GM20000 (cell line): ENCODE measurements at regions not wholly inside any gene's neighbourhood (a gene's known extent, or its start where the extent isn't known, plus 50 kb on each side); places are given as distances from the start of the nearest gene placed in this dataset.

Source experiments
- DNase-seq: peaks from one replicate; pipeline ENCODE4 v3.0.0; 2012; ENCODE audit warnings: low spot score
- TF ChIP-seq, protein P1 (sequence below): IDR thresholded peaks from 2 replicates; pipeline ENCODE4 v1.5.1; 2012; ENCODE audit warnings: mild to moderate bottlenecking, control low read depth; ENCODE audit errors: extremely low read depth, missing control alignments

DNA sequence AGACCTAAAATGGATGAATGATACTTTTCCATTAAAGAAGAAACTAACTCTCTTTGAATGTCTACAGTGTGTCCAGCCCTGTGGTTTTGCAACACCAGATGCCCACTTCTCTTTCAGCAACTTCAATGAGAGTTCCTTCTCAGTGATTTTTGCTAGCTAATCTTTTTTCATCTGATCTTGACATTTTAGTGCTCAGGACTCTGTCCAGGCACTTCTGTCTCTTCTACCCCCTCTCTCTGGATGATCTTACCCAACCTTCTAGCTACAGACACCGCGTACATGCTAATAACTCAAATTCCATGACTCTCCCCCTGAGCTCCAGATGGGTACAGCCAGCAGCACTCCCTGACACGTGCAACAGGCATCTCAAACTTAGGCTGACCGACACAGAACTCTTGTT is 161.1 kb upstream of the FOXN3 start:
- TF ChIP-seq, protein P1, sequence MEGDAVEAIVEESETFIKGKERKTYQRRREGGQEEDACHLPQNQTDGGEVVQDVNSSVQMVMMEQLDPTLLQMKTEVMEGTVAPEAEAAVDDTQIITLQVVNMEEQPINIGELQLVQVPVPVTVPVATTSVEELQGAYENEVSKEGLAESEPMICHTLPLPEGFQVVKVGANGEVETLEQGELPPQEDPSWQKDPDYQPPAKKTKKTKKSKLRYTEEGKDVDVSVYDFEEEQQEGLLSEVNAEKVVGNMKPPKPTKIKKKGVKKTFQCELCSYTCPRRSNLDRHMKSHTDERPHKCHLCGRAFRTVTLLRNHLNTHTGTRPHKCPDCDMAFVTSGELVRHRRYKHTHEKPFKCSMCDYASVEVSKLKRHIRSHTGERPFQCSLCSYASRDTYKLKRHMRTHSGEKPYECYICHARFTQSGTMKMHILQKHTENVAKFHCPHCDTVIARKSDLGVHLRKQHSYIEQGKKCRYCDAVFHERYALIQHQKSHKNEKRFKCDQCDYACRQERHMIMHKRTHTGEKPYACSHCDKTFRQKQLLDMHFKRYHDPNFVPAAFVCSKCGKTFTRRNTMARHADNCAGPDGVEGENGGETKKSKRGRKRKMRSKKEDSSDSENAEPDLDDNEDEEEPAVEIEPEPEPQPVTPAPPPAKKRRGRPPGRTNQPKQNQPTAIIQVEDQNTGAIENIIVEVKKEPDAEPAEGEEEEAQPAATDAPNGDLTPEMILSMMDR: no peak
- no peak for DNase-seq

DNA sequence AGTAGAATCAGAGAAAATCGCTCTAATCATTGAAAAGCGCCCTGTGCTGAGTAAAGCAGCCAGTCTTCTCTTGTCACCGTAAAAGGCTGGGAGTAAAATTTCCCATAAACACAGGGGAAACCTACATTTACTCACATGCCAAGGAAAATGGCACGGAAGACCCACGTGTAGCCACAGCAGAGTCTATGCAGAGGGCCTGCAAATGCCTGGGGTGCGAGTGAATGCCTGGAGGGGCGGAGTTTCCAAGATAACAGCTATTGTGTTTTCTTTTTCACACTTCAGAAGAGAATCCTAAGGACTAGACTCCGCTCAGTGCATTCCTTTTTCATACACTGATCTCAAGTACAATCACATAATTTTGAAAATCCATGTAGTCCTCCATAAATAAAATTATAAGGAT is 159.9 kb upstream of the FOXN3 start:
- DNase-seq: no peak
- TF ChIP-seq, protein P1: no peak

DNA sequence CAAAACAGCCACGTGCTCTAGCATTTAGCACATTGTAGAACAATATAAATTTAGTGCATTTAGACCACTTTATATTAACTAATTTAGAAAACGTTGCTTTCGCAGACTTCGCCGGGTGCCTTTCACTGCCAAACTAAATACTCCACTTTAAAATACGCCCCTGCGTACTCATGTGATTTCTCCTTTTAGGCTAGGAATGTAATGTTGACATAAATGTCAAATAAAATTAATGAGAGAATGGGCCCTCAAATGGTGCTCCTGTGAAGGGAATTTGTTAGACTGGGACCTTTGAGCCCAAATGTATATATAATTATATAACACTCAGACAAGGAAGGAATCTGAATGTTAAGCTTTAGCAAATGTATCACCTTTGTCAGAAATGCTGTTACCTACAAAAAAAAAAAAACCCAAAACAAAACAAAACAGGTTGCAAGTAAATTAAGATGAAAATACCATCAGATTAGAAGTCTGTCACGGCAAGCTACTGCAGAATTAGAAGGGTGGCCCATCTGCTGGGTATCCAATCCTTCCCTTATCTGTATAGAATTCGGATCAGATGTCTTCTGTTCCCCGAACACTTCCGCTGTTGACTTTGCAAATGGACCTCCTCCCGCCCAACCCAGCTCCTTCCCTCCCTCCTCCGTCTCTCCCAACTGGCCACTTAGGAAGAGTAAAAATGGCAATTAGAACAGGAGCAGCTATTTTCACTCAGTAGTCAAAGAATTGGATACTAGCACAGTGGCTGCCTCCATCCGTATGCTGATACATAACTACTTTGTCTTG is 159.3 kb upstream of the FOXN3 start:
- DNase-seq: no peak
- TF ChIP-seq, protein P1: no peak

DNA sequence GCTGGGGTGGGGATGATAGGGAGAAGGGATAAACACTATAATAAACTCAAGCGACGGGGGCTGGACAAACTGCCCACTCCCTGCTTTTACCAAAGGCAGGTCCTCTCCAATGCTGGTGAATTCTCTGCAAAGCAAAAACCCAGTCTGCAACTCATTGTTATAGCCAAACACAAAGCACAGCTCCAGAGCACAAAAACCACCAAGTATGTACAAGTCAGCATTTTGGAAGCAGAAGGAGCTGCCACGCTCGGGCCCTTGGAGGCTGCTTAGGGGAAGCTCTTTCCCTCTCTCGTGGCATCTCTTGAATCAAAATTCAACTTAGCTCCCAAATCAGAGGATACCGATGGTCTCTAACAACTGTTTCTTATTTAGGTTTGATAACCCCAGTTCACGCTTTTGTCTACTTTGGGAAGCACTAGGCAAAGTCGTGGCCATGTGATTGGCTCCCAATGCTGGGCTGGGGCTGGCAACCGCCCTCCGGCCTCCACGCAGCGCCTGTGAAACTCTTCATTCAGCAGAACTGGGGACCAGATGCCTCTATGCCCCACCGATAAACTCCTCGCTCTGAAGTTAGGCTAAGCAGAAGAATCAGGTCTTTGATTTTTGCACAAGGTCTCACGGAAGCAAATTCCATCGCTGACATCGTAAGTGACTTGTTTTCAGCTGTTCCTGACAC is 158.5 kb upstream of the FOXN3 start:
- TF ChIP-seq, protein P1: no peak
- no peak for DNase-seq

DNA sequence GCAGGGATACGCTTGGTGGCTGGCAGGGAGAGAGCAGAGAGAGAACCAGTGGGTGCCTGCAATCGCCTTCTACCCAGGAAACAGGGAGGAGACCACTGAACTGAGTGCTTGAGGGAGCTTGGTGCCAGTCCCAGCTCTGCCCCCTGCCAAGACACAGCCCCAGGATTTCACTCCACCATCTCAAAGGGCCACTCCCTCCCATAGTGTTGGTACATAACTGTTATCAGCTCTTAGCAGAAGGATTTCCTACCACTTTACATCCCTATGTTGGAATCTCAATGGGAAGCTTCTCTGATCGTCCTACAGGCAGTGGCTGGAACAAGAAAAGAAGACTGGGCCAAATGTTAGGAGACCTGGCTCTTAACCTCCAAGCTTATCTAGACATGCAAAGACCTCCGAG is 157.4 kb upstream of the FOXN3 start:
- TF ChIP-seq, protein P1: no peak
- no peak for DNase-seq

DNA sequence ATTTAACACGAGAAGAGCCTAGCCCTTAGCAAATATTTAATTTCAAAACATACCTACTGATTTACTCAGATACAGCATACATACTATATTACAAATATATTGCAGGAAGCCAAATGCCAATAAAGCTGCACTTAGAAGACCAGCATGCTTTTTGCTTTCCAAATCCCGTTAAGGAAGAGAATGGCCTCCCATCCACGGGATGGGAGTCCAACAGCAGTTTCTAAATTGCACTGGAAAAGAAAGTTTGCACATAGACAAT is 156.3 kb upstream of the FOXN3 start:
- TF ChIP-seq, protein P1: no peak
- DNase-seq: no peak

DNA sequence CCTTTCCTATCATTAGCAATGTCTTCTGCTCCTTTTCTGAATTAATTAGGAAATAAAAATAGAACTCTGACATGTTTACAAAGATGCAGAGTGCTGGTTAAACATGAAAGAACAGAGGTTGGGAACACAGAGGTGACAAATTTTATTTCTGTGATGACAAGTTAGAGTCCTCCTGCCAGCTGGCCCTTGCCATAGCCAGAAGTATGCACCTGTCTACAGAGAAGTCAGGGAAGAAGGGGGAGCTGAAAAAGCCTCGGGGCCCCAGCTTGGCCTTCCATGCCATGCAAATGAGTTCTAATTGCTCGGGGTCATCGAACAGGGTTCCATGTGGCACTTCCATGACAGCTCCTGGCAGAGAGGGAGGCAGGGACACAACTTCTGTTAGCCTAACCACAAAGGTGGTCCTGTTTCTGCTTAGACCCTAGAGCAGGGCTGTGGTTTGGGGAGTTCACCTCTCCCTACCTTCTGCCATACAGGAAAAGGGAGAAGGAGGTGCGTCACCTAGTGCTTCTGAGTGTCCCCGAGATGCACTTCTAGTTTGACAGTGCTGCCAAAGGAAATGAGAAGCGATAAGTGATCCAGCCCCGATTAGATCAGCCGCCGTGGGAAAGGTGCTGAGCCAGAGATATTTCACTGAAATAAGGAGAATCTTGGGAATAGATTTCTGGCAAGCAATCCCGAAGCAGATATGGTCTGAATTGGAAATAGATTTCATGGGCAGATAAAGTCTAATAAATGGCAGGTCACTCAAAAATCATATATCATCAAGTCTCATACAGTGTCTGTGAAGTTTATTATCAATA is 155.8 kb upstream of the FOXN3 start:
- TF ChIP-seq, protein P1: no peak
- DNase-seq: no peak
